Ascending aorta (tissue), 2 donors: ENCODE measurements at regions not wholly inside any gene's neighbourhood (a gene's known extent, or its start where the extent isn't known, plus 50 kb on each side); places are given as distances from the start of the nearest gene placed in this dataset.

Source experiments
- DNase-seq, 2 donors: peaks; one replicate each; pipeline ENCODE4 v3.0.0-alpha.2; 2019; ENCODE audit warnings: low spot score in 2 of 2
- H3K27ac ChIP-seq, 2 donors: fragments of 200-600 bp; sonication (generic); one replicate each; pipeline ENCODE4 v1.5.1; 2016 to 2017; ENCODE audit warnings: mild to moderate bottlenecking in 1 of 2
- H3K27me3 ChIP-seq: fragments of 200-600 bp; sonication (generic); one replicate; pipeline ENCODE4 v1.5.1; 2017
- H3K36me3 ChIP-seq, 2 donors: fragments of 200-600 bp; sonication (generic); one replicate each; pipeline ENCODE4 v1.5.1; 2016
- H3K4me1 ChIP-seq, 2 donors: fragments of 200-600 bp; sonication (generic); one replicate each; pipeline ENCODE4 v1.5.1; 2016 to 2017; ENCODE audit warnings: mild to moderate bottlenecking in 1 of 2
- H3K4me3 ChIP-seq, 2 donors: fragments of 200-600 bp; sonication (generic); one replicate each; pipeline ENCODE4 v1.5.1; 2016 to 2017; ENCODE audit warnings: mild to moderate bottlenecking in 1 of 2
- H3K9me3 ChIP-seq, 2 donors: fragments of 200-600 bp; sonication (generic); one replicate each; pipeline ENCODE4 v1.5.1; 2016
- CTCF ChIP-seq, 3 experiments: fragments of 200-600 bp in 2 of 3; fragments of 450-650 bp in 1 of 3; sonication (generic) in 2 of 3; IDR thresholded peaks; one replicate each; pipeline ENCODE4 v1.5.1; 2016 to 2019; ENCODE audit warnings: antibody characterized with exemption in 3 of 3, mild to moderate bottlenecking in 1 of 3, moderate library complexity in 1 of 3
- intact Hi-C: fragments of 100-400 bp; cut with DNase I; formaldehyde crosslinking; loops from one replicate; pipeline ENCODE4 v1.15.1; 2023

GRCh38 chr9:38233796-38234355, 158.6 kb upstream of the ALDH1B1 start:
- H3K27ac ChIP-seq, result no peak overlapping the region
- H3K27me3 ChIP-seq, result no peaks in the 10 kb centered on the region
- H3K4me3 ChIP-seq, result no peak overlapping the region
- H3K4me1 ChIP-seq, result no peaks in the 10 kb centered on the region
- no peaks in the 10 kb centered on the region for H3K36me3 ChIP-seq
- TF ChIP-seq CTCF (IDR thresholded peaks at IDR 0.05), result no peak
- H3K9me3 ChIP-seq, result no peaks in the 10 kb centered on the region
- intact Hi-C loops, result loop anchor here (10.0 kb wide), 1 partner anchor 121 kb away; no protein-coding TSS in a partner anchor
- no peak for DNase-seq

GRCh38 chr9:38233343-38233742, 159.2 kb upstream of the ALDH1B1 start:
- no peaks in the 10 kb centered on the region for H3K9me3 ChIP-seq
- no peaks in the 10 kb centered on the region for H3K27me3 ChIP-seq
- intact Hi-C loops, result loop anchor here (10.0 kb wide), 1 partner anchor 121 kb away; no protein-coding TSS in a partner anchor
- H3K27ac ChIP-seq, result no peak overlapping the region
- H3K4me1 ChIP-seq, result no peaks in the 10 kb centered on the region
- H3K36me3 ChIP-seq, result no peaks in the 10 kb centered on the region
- H3K4me3 ChIP-seq, result no peak overlapping the region
- DNase-seq, result no peak
- no peak for TF ChIP-seq CTCF (IDR thresholded peaks at IDR 0.05)

- Histone ChIP-seq H3K4me1 (no peaks in the 10 kb centered on the region), H3K4me3 (no peak overlapping the region), H3K27ac (no peak overlapping the region), H3K27me3 (no peaks in the 10 kb centered on the region), H3K9me3 (no peaks in the 10 kb centered on the region), H3K36me3 (no peaks in the 10 kb centered on the region)
- TF ChIP-seq CTCF (IDR thresholded peaks at IDR 0.05), result no peak
- intact Hi-C loops, result loop anchor here (10.0 kb wide), 1 partner anchor 122 kb away; no protein-coding TSS in a partner anchor
- DNase-seq, result no peak
Measured at GRCh38 chr9:38232895-38233294, 159.6 kb upstream of the ALDH1B1 start.

GRCh38 chr9:38229504-38230155, 160.6 kb upstream of the SHB start:
- Histone ChIP-seq H3K4me1 (peaks cover 0 to 9% of the 10 kb centered on the region in 2 donors), H3K9me3 (no peaks in the 10 kb centered on the region), H3K27me3 (no peaks in the 10 kb centered on the region), H3K4me3 (no peak overlapping the region), H3K36me3 (no peaks in the 10 kb centered on the region), H3K27ac (no peak overlapping the region)
- intact Hi-C loops, result loop anchor here (10.0 kb wide), 1 partner anchor 125 kb away; no protein-coding TSS in a partner anchor
- TF ChIP-seq CTCF (IDR thresholded peaks at IDR 0.05), result no peak
- no peak for DNase-seq

- no peaks in the 10 kb centered on the region for H3K36me3 ChIP-seq
- H3K4me3 ChIP-seq, result no peak overlapping the region
- H3K27ac ChIP-seq, result no peak overlapping the region
- no peaks in the 10 kb centered on the region for H3K9me3 ChIP-seq
- TF ChIP-seq CTCF (IDR thresholded peaks at IDR 0.05), result no peak
- H3K4me1 ChIP-seq, result peaks cover 0 to 9% of the 10 kb centered on the region in 2 donors
- no peaks in the 10 kb centered on the region for H3K27me3 ChIP-seq
- no peak for DNase-seq
- intact Hi-C loops, result no loop called here
Measured at GRCh38 chr9:38229104-38229500, 160.1 kb upstream of the SHB start.
